ENCODE measurements at regions not wholly inside any gene's neighbourhood (a gene's known extent, or its start where the extent isn't known, plus 50 kb on each side); places are given as distances from the start of the nearest gene placed in this dataset.

DNA sequence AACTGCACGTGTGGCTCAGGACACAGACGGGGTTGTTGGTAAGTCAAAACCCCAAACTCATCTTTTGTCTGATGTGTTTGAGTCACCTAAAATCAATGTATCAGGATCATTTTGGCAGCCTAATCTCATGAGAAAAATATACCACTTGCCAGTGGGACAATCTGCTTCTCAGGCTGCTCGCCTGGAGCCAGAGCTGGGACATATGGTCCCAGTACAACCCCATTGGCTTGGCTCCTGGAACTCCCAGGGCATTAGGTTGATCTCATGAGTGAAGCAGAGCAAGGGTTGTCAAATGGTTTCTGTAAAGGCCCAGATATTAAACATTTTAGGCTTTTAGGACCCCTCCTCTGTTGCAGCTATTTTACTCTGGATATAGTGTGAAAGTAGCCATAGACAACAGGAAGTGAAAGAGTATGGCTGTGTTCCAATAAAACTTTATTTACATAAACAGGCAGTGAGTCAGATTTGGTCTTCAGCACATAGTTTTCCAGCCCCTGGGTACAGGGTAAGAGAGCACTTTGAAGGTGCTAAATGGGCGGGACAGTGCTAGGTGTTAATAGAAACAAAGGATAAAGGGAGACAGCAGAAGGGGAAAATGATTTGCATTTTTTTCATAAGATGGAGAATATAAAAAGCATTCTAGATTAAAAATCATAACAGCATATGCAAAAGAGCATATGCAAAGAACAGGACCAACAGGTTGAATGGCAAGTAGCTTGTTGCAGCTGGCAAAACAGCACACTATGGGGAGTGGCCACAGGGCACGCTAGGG lies 290.8 kb downstream of the KCNS3 start:
- H3K9me3 ChIP-seq = no peaks in the 10 kb centered on the region
- intact Hi-C loops (cut with DNase I) = no loop called here

DNA sequence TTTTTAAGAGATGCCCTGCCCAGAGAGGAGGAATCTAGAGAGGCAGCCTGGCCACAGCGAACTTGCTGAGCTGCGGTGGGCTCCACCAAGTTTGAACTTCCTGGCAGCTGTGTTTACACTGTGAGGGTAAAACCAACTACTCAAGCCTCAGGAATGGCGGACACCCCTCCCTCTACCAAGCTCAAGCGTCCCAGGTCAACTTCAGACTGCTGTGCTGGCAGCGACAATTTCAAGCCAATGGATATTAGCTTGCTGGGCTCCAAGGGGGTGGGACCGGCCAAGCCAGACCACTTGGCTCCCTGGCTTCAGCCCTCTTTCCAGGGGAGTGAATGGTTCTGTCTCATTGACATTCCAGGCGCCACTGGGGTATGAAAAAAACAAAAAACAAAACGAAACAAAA lies 289.4 kb downstream of the KCNS3 start:
- Histone ChIP-seq H3K27me3 (no peaks in the 10 kb centered on the region), H3K4me3 (no peak overlapping the region), H3K27ac (no peak overlapping the region), H3K36me3 (no peaks in the 10 kb centered on the region), H3K4me1 (no peaks in the 10 kb centered on the region), H3K9me3 (no peaks in the 10 kb centered on the region)
- intact Hi-C loops (cut with DNase I) = no loop called here
- no peak for DNase-seq (ENCODE audit: low spot score in 2 of 2)
- TF ChIP-seq, protein P1, sequence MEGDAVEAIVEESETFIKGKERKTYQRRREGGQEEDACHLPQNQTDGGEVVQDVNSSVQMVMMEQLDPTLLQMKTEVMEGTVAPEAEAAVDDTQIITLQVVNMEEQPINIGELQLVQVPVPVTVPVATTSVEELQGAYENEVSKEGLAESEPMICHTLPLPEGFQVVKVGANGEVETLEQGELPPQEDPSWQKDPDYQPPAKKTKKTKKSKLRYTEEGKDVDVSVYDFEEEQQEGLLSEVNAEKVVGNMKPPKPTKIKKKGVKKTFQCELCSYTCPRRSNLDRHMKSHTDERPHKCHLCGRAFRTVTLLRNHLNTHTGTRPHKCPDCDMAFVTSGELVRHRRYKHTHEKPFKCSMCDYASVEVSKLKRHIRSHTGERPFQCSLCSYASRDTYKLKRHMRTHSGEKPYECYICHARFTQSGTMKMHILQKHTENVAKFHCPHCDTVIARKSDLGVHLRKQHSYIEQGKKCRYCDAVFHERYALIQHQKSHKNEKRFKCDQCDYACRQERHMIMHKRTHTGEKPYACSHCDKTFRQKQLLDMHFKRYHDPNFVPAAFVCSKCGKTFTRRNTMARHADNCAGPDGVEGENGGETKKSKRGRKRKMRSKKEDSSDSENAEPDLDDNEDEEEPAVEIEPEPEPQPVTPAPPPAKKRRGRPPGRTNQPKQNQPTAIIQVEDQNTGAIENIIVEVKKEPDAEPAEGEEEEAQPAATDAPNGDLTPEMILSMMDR (IDR thresholded peaks at IDR 0.05) = no peak

More for the DNA sequence above, 290.8 kb downstream of the KCNS3 start:
- Histone ChIP-seq H3K27me3 (no peaks in the 10 kb centered on the region), H3K4me1 (no peaks in the 10 kb centered on the region), H3K36me3 (no peaks in the 10 kb centered on the region), H3K27ac (no peak overlapping the region), H3K4me3 (no peak overlapping the region)
- TF ChIP-seq, protein P1 (IDR thresholded peaks at IDR 0.05) = no peak
- DNase-seq (ENCODE audit: low spot score in 2 of 2) = no peak

DNA sequence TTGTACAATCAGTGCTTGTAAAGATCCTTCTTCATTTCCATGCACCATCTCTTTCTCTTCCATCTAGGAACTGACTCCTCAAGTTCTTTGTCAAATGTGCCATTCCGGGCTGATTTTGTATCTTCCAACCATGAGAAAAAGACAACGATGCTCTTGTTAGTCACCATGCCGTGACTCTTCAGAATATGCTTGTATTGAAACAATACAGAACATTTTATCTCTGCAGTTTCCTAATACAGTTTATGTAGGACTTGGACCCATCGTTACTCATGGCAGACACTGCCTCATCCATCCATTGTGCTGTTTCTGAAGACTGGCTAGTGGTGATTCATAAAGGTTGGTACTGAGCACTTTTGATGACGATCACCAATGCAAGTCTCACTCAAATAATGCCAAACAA lies 283.2 kb downstream of the KCNS3 start:
- H3K9me3 ChIP-seq = no peaks in the 10 kb centered on the region
- H3K27me3 ChIP-seq = no peaks in the 10 kb centered on the region
- TF ChIP-seq, protein P1 (IDR thresholded peaks at IDR 0.05) = no peak
- H3K4me1 ChIP-seq = no peaks in the 10 kb centered on the region
- H3K4me3 ChIP-seq = no peak overlapping the region
- DNase-seq (ENCODE audit: low spot score in 2 of 2) = no peak
- H3K36me3 ChIP-seq = no peaks in the 10 kb centered on the region
- intact Hi-C loops (cut with DNase I) = no loop called here
- no peak overlapping the region for H3K27ac ChIP-seq

DNA sequence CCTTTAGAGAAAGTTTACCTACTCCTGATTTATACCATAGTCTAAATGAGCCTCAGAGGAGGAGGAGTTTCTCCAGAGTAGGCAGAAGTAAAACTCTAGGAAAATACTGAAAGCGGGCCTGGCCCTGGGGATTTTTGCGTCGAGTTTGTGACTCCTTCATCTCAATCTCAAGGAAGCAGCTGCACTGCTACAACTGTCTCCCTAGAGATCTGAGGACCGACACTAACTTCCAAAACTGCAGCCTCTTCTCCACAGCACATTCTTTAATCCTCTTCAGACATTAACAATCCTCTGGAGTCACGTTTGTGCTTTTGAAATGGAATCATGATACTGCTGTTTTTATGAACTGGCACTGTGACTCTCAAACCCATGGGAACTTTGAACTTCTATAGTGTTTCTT lies 281.4 kb downstream of the KCNS3 start:
- Histone ChIP-seq H3K4me3 (no peak overlapping the region), H3K4me1 (no peaks in the 10 kb centered on the region), H3K36me3 (no peaks in the 10 kb centered on the region), H3K9me3 (no peaks in the 10 kb centered on the region), H3K27me3 (no peaks in the 10 kb centered on the region), H3K27ac (no peak overlapping the region)
- DNase-seq (ENCODE audit: low spot score in 2 of 2) = no peak
- intact Hi-C loops (cut with DNase I) = no loop called here
- TF ChIP-seq, protein P1 (IDR thresholded peaks at IDR 0.05) = no peak

DNA sequence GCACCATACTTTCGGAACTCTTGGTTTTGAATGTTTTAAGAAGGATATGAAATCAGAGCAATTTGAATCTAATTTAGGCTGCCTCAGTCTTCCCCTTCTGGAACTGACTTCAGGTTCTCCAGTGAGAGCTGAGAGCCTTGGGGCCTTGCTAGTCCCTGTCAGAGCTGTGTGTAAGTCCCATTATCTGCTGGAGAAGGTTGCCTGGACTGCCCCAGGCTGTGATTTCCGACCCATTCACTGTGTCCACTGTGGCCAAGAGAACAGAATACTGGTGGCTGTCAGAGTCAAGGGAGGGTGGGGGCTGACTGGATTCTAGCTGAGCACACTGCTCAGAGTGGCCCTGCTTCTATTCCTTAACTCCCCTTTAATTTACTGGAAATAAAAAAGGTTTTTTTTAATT lies 278.0 kb downstream of the KCNS3 start:
- no peaks in the 10 kb centered on the region for H3K27me3 ChIP-seq
- no peaks in the 10 kb centered on the region for H3K9me3 ChIP-seq
- no peak for DNase-seq (ENCODE audit: low spot score in 2 of 2)
- no peaks in the 10 kb centered on the region for H3K4me1 ChIP-seq
- H3K4me3 ChIP-seq = no peak overlapping the region
- no peak overlapping the region for H3K27ac ChIP-seq
- H3K36me3 ChIP-seq = no peaks in the 10 kb centered on the region
- TF ChIP-seq, protein P1 (IDR thresholded peaks at IDR 0.05) = no peak
- intact Hi-C loops (cut with DNase I) = no loop called here
